ENCODE measurements at regions not wholly inside any gene's neighbourhood (a gene's known extent, or its start where the extent isn't known, plus 50 kb on each side); places are given as distances from the start of the nearest gene placed in this dataset.

GRCh38 chr12:85558684-85559083, 277.5 kb downstream of the RASSF9 start:
- TF ChIP-seq GATA1 (IDR thresholded peaks at IDR 0.05; ENCODE audit: low read depth, low read length) (no peak), POLR2A (IDR thresholded peaks at IDR 0.05; ENCODE audit: low read length) (no peak)
- no peak for DNase-seq

- TF ChIP-seq POLR2A (IDR thresholded peaks at IDR 0.05; ENCODE audit: low read length) (no peak), GATA1 (IDR thresholded peaks at IDR 0.05; ENCODE audit: low read depth, low read length) (no peak)
- no peak for DNase-seq
Observed at GRCh38 chr12:85559127-85559526, 277.1 kb downstream of the RASSF9 start.

GRCh38 chr12:85559536-85559935, 276.7 kb downstream of the RASSF9 start:
- TF ChIP-seq POLR2A (IDR thresholded peaks at IDR 0.05; ENCODE audit: low read length), result no peak
- no peak for TF ChIP-seq GATA1 (IDR thresholded peaks at IDR 0.05; ENCODE audit: low read depth, low read length)
- no peak for DNase-seq

GRCh38 chr12:85562765-85563164, 273.4 kb downstream of the RASSF9 start:
- DNase-seq, result no peak
- TF ChIP-seq POLR2A (IDR thresholded peaks at IDR 0.05; ENCODE audit: low read length) (no peak), GATA1 (IDR thresholded peaks at IDR 0.05; ENCODE audit: low read depth, low read length) (no peak)

- TF ChIP-seq GATA1 (IDR thresholded peaks at IDR 0.05; ENCODE audit: low read depth, low read length) (no peak), POLR2A (IDR thresholded peaks at IDR 0.05; ENCODE audit: low read length) (no peak)
- no peak for DNase-seq
Observed at GRCh38 chr12:85564786-85565185, 271.4 kb downstream of the RASSF9 start.

- no peak for TF ChIP-seq POLR2A (IDR thresholded peaks at IDR 0.05; ENCODE audit: low read length)
- TF ChIP-seq GATA1 (IDR thresholded peaks at IDR 0.05; ENCODE audit: low read depth, low read length), result no peak
- DNase-seq, result no peak
Observed at GRCh38 chr12:85568395-85569103, 267.7 kb downstream of the RASSF9 start.

- DNase-seq, result no peak
- no peak for TF ChIP-seq POLR2A (IDR thresholded peaks at IDR 0.05; ENCODE audit: low read length)
- no peak for TF ChIP-seq GATA1 (IDR thresholded peaks at IDR 0.05; ENCODE audit: low read depth, low read length)
Observed at GRCh38 chr12:85569261-85569660, 266.9 kb downstream of the RASSF9 start.

GRCh38 chr12:85572956-85573355, 263.3 kb downstream of the RASSF9 start:
- no peak for DNase-seq
- no peak for TF ChIP-seq GATA1 (IDR thresholded peaks at IDR 0.05; ENCODE audit: low read depth, low read length)
- no peak for TF ChIP-seq POLR2A (IDR thresholded peaks at IDR 0.05; ENCODE audit: low read length)

- no peak for TF ChIP-seq GATA1 (IDR thresholded peaks at IDR 0.05; ENCODE audit: low read depth, low read length)
- TF ChIP-seq POLR2A (IDR thresholded peaks at IDR 0.05; ENCODE audit: low read length), result no peak
- DNase-seq, result no peak
Observed at GRCh38 chr12:85573635-85574214, 262.5 kb downstream of the RASSF9 start.

GRCh38 chr12:85574291-85574690, 261.9 kb downstream of the RASSF9 start:
- no peak for DNase-seq
- no peak for TF ChIP-seq GATA1 (IDR thresholded peaks at IDR 0.05; ENCODE audit: low read depth, low read length)
- TF ChIP-seq POLR2A (IDR thresholded peaks at IDR 0.05; ENCODE audit: low read length), result no peak

GRCh38 chr12:85575120-85576096, 260.8 kb downstream of the RASSF9 start:
- peak; percentile 58 to 66 for DNase-seq
- no peak for TF ChIP-seq GATA1 (IDR thresholded peaks at IDR 0.05; ENCODE audit: low read depth, low read length)
- TF ChIP-seq POLR2A (IDR thresholded peaks at IDR 0.05; ENCODE audit: low read length), result no peak

GRCh38 chr12:85580562-85581168, 255.5 kb downstream of the RASSF9 start:
- DNase-seq, result no peak
- TF ChIP-seq POLR2A (IDR thresholded peaks at IDR 0.05; ENCODE audit: low read length) (no peak), GATA1 (IDR thresholded peaks at IDR 0.05; ENCODE audit: low read depth, low read length) (no peak)

GRCh38 chr12:85587158-85587557, 249.1 kb downstream of the RASSF9 start:
- DNase-seq, result no peak
- TF ChIP-seq GATA1 (IDR thresholded peaks at IDR 0.05; ENCODE audit: low read depth, low read length) (no peak), POLR2A (IDR thresholded peaks at IDR 0.05; ENCODE audit: low read length) (no peak)

- peak; percentile 3 to 63 for DNase-seq
- TF ChIP-seq GATA1 (IDR thresholded peaks at IDR 0.05; ENCODE audit: low read depth, low read length) (no peak), POLR2A (IDR thresholded peaks at IDR 0.05; ENCODE audit: low read length) (no peak)
Observed at GRCh38 chr12:85588221-85588620, 248.0 kb downstream of the RASSF9 start.
